SU-DHL-6 (cell line): ENCODE measurements at regions not wholly inside any gene's neighbourhood (a gene's known extent, or its start where the extent isn't known, plus 50 kb on each side); places are given as distances from the start of the nearest gene placed in this dataset.

Experiments
- H2AFZ ChIP-seq: fragments of 200-600 bp; sonication (generic); 2 replicates; pipeline ENCODE4 v1.6.1; 2014; ENCODE audit warnings: low read depth, mild to moderate bottlenecking, moderate library complexity, mixed read lengths, antibody characterized with exemption, low read length; ENCODE audit not compliant: severe bottlenecking
- H3F3A ChIP-seq: fragments of 200-600 bp; shearing (Covaris generic); 2 replicates; pipeline ENCODE4 v1.6.0; 2016; ENCODE audit warnings: antibody characterized with exemption, mild to moderate bottlenecking; ENCODE audit not compliant: insufficient read depth
- H3K27ac ChIP-seq: fragments of 200-600 bp; sonication (generic); 2 replicates; pipeline ENCODE4 v1.5.1; 2016; ENCODE audit warnings: low read depth, mild to moderate bottlenecking, low read length, moderate library complexity, mixed read lengths
- H3K27me3 ChIP-seq: fragments of 200-600 bp; sonication (generic), shearing (Covaris generic); 2 replicates; pipeline ENCODE4 v1.6.0; 2014; ENCODE audit warnings: mild to moderate bottlenecking, low read length
- H3K36me3 ChIP-seq: fragments of 200-600 bp; sonication (generic); 2 replicates; pipeline ENCODE4 v1.6.1; 2014; ENCODE audit warnings: mild to moderate bottlenecking, low read length, mixed read lengths
- H3K4me2 ChIP-seq: fragments of 300-600, 200-600 bp; shearing (Covaris generic), sonication (generic); 2 replicates; pipeline ENCODE4 v1.6.0; 2014; ENCODE audit warnings: low read length, low read depth, mild to moderate bottlenecking; ENCODE audit not compliant: poor library complexity, severe bottlenecking
- H3K4me3 ChIP-seq: fragments of 200-600 bp; sonication (generic); 2 replicates; pipeline ENCODE4 v1.5.1; 2014; ENCODE audit warnings: antibody characterized with exemption, low read length, mild to moderate bottlenecking, mixed read lengths; ENCODE audit not compliant: insufficient read depth, poor library complexity, severe bottlenecking
- H3K79me2 ChIP-seq: fragments of 200-600 bp; sonication (generic); 2 replicates; pipeline ENCODE4 v1.6.1; 2014; ENCODE audit warnings: mild to moderate bottlenecking, low read length, moderate library complexity; ENCODE audit not compliant: insufficient read depth
- H3K9ac ChIP-seq: fragments of 200-600 bp; sonication (generic); 2 replicates; pipeline ENCODE4 v1.7.0; 2014; ENCODE audit warnings: mild to moderate bottlenecking, low read length
- H3K9me2 ChIP-seq: fragments of 200-600 bp; sonication (generic); replicated peaks from 2 replicates; pipeline ENCODE4 v1.6.1; 2014; ENCODE audit warnings: low read length; ENCODE audit not compliant: insufficient read depth
- H3K9me3 ChIP-seq: fragments of 200-600 bp; sonication (generic); 2 replicates; pipeline ENCODE4 v1.6.1; 2014; ENCODE audit warnings: low read length, mixed read lengths; ENCODE audit not compliant: insufficient read depth
- H4K20me1 ChIP-seq: fragments of 200-600 bp; sonication (generic); 2 replicates; pipeline ENCODE4 v1.6.1; 2014; ENCODE audit warnings: low read depth, mild to moderate bottlenecking, antibody characterized with exemption, low read length, moderate library complexity, mixed read lengths
- EZH2phosphoT487 ChIP-seq: fragments of 200-600 bp; sonication (generic), shearing (Covaris generic); conservative IDR thresholded peaks from 2 replicates; pipeline ENCODE4 v1.6.1; 2018; ENCODE audit warnings: mild to moderate bottlenecking, antibody characterized with exemption, low read length, moderate library complexity, mixed read lengths
- TF ChIP-seq, protein P1 (sequence below): fragments of 200-600 bp; sonication (generic); IDR thresholded peaks from one replicate; pipeline ENCODE4 v1.5.1; 2017; ENCODE audit warnings: antibody characterized with exemption, mild to moderate bottlenecking, low read length, moderate library complexity; ENCODE audit not compliant: insufficient read depth, poor library complexity, severe bottlenecking

DNA sequence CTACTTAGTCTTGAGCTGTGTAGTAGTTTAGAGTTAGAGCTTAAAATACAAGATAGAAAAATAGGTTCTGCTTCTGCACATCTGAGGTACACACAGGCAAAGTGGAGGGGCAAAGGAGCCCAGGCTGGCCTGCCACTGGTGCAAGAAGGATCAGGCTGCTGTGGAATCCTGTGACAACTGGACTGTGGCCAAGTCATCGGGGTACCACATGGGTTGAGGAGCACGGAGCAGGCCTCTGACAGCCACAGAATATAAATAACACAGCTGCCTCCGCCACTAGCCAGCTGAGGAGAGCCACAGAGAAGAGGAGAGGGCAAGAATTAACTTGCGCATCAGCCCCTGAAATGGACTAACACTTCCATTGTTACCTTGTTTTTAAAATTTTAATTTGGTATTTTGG, 206.0 kb upstream of the MARCKS start:
- no peak overlapping the region for H3K4me2 ChIP-seq

DNA sequence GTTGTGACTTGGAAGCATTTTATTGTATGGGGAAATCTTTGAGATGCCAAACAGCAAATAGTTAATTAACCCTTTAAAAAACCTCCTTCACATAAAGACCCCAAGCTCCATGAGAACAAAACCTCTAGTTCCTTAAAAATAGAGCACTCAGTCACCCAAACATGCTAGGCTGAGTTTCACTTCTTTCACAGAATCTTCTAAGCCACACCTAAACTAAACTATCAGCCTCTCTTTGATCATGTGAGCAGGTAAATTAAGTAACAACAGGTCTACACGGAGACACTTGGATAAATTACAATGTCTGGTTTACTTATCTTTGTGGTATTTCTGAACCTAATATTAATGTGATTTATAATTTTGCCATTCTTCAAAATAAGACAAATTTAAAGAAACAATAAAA, 205.2 kb upstream of the MARCKS start:
- no peak overlapping the region for H3K4me3 ChIP-seq
- TF ChIP-seq, protein P1, sequence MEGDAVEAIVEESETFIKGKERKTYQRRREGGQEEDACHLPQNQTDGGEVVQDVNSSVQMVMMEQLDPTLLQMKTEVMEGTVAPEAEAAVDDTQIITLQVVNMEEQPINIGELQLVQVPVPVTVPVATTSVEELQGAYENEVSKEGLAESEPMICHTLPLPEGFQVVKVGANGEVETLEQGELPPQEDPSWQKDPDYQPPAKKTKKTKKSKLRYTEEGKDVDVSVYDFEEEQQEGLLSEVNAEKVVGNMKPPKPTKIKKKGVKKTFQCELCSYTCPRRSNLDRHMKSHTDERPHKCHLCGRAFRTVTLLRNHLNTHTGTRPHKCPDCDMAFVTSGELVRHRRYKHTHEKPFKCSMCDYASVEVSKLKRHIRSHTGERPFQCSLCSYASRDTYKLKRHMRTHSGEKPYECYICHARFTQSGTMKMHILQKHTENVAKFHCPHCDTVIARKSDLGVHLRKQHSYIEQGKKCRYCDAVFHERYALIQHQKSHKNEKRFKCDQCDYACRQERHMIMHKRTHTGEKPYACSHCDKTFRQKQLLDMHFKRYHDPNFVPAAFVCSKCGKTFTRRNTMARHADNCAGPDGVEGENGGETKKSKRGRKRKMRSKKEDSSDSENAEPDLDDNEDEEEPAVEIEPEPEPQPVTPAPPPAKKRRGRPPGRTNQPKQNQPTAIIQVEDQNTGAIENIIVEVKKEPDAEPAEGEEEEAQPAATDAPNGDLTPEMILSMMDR: no peak
- H3K9me2 ChIP-seq: no peaks in the 10 kb centered on the region
- H2AFZ ChIP-seq: no peak overlapping the region
- no peak overlapping the region for H3K27ac ChIP-seq
- H4K20me1 ChIP-seq: no peaks in the 10 kb centered on the region
- H3K9me3 ChIP-seq: no peaks in the 10 kb centered on the region
- no peaks in the 10 kb centered on the region for H3K79me2 ChIP-seq
- H3K9ac ChIP-seq: no peak overlapping the region
- no peaks in the 10 kb centered on the region for H3F3A ChIP-seq
- no peak overlapping the region for H3K4me2 ChIP-seq
- H3K27me3 ChIP-seq: no peaks in the 10 kb centered on the region
- H3K36me3 ChIP-seq: no peaks in the 10 kb centered on the region

More for the DNA sequence above, 206.0 kb upstream of the MARCKS start:
- no peaks in the 10 kb centered on the region for H3K36me3 ChIP-seq
- H3K27ac ChIP-seq: no peak overlapping the region
- H3F3A ChIP-seq: no peaks in the 10 kb centered on the region
- H3K9ac ChIP-seq: no peak overlapping the region
- no peaks in the 10 kb centered on the region for H4K20me1 ChIP-seq
- no peaks in the 10 kb centered on the region for H3K9me3 ChIP-seq
- no peak for TF ChIP-seq EZH2phosphoT487
- TF ChIP-seq, protein P1: no peak
- no peak overlapping the region for H3K4me3 ChIP-seq
- no peaks in the 10 kb centered on the region for H3K9me2 ChIP-seq
- H3K27me3 ChIP-seq: no peaks in the 10 kb centered on the region
- no peaks in the 10 kb centered on the region for H3K79me2 ChIP-seq
- no peak overlapping the region for H2AFZ ChIP-seq

- Histone ChIP-seq H3F3A (no peaks in the 10 kb centered on the region), H3K4me2 (no peak overlapping the region), H3K79me2 (no peaks in the 10 kb centered on the region), H3K9ac (no peak overlapping the region), H4K20me1 (no peaks in the 10 kb centered on the region), H3K27ac (no peak overlapping the region), H3K4me3 (no peak overlapping the region), H3K27me3 (no peaks in the 10 kb centered on the region), H3K36me3 (no peaks in the 10 kb centered on the region), H2AFZ (no peak overlapping the region), H3K9me3 (no peaks in the 10 kb centered on the region), H3K9me2 (no peaks in the 10 kb centered on the region)
- TF ChIP-seq, protein P1: no peak
- no peak for TF ChIP-seq EZH2phosphoT487
Measured at GRCh38 chr6:113653275-113653674, 203.9 kb upstream of the MARCKS start.

GRCh38 chr6:113654396-113654795, 202.7 kb upstream of the MARCKS start:
- Histone ChIP-seq H3K27ac (no peak overlapping the region), H3K9me3 (no peaks in the 10 kb centered on the region), H3K27me3 (no peaks in the 10 kb centered on the region), H3K36me3 (no peaks in the 10 kb centered on the region), H3K4me3 (no peak overlapping the region), H3K9me2 (no peaks in the 10 kb centered on the region), H3K79me2 (no peaks in the 10 kb centered on the region), H3K4me2 (no peak overlapping the region), H3K9ac (no peak overlapping the region), H4K20me1 (no peaks in the 10 kb centered on the region), H2AFZ (no peak overlapping the region), H3F3A (no peaks in the 10 kb centered on the region)
- TF ChIP-seq EZH2phosphoT487: no peak
- TF ChIP-seq, protein P1: no peak
